Nephron (organoid): ENCODE measurements at regions not wholly inside any gene's neighbourhood (a gene's known extent, or its start where the extent isn't known, plus 50 kb on each side); places are given as distances from the start of the nearest gene placed in this dataset.

Experiments used
- H3K27ac Mint-ChIP-seq, 3 experiments: 2 replicates each; pipeline ENCODE4 v1.8.0; 2020; ENCODE audit warnings: mixed read lengths in 3 of 3, mild to moderate bottlenecking in 2 of 3, moderate library complexity in 1 of 3
- H3K27me3 Mint-ChIP-seq: 2 replicates; pipeline ENCODE4 v1.8.0; 2021; ENCODE audit warnings: low read depth, mild to moderate bottlenecking, moderate library complexity, mixed read lengths
- H3K36me3 Mint-ChIP-seq: 2 replicates; pipeline ENCODE4 v1.8.0; 2020; ENCODE audit warnings: low read depth, mixed read lengths
- H3K4me1 Mint-ChIP-seq: 2 replicates; pipeline ENCODE4 v1.8.0; 2020; ENCODE audit warnings: mixed read lengths
- H3K4me3 Mint-ChIP-seq, 3 experiments: 2 replicates each; pipeline ENCODE4 v1.8.0; 2020; ENCODE audit warnings: mild to moderate bottlenecking in 3 of 3, mixed read lengths in 3 of 3, moderate library complexity in 2 of 3
- H3K9me3 Mint-ChIP-seq: 2 replicates; pipeline ENCODE4 v1.8.0; 2020; ENCODE audit warnings: mixed read lengths
- TF ChIP-seq, protein P1 (sequence below), 3 experiments: fragments of 200-600 bp; sonication (generic); IDR thresholded peaks; one replicate each; pipeline ENCODE4 v1.5.0; 2021; ENCODE audit warnings: antibody characterized with exemption in 3 of 3; ENCODE audit not compliant: unreplicated experiment in 3 of 3

DNA sequence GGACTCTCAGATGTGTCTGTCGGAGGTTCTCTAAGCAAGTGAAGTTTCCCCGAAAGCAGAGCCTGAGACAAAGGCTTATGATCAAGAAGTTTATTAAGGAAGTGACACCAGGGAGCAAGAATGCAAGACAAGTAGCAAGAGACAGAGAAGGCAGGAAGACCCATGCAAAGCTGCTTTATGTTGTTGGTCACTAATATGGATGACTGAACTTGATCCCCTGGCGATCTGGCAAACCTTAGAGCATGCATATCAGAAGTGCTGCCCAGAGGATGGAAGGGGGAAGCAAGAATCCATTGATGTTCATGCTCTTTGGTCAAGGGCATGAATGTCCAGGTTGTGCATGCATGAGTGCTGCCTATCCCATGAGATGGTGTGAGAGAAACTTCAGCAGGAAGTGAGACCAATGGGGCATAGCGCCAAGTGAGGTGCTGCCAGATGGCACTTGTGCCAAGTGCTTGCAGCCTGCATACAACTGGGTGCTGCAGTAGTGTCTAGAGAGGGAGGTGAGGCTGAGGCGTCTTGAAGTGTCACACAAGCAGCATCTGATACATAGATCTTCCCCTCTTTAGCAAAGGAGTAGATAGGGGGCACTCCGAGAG, 176.5 kb downstream of the SALL1 start:
- Mint-ChIP-seq H3K9me3 (peaks cover 4% of the 10 kb centered on the region), H3K4me1 (no peaks in the 10 kb centered on the region), H3K27ac (no peak overlapping the region), H3K36me3 (peaks cover 4% of the 10 kb centered on the region), H3K27me3 (peaks cover 48% of the 10 kb centered on the region), H3K4me3 (no peak overlapping the region)
- TF ChIP-seq, protein P1, sequence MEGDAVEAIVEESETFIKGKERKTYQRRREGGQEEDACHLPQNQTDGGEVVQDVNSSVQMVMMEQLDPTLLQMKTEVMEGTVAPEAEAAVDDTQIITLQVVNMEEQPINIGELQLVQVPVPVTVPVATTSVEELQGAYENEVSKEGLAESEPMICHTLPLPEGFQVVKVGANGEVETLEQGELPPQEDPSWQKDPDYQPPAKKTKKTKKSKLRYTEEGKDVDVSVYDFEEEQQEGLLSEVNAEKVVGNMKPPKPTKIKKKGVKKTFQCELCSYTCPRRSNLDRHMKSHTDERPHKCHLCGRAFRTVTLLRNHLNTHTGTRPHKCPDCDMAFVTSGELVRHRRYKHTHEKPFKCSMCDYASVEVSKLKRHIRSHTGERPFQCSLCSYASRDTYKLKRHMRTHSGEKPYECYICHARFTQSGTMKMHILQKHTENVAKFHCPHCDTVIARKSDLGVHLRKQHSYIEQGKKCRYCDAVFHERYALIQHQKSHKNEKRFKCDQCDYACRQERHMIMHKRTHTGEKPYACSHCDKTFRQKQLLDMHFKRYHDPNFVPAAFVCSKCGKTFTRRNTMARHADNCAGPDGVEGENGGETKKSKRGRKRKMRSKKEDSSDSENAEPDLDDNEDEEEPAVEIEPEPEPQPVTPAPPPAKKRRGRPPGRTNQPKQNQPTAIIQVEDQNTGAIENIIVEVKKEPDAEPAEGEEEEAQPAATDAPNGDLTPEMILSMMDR (IDR thresholded peaks at IDR 0.05; ENCODE audit: unreplicated experiment in 3 of 3), result no peak

DNA sequence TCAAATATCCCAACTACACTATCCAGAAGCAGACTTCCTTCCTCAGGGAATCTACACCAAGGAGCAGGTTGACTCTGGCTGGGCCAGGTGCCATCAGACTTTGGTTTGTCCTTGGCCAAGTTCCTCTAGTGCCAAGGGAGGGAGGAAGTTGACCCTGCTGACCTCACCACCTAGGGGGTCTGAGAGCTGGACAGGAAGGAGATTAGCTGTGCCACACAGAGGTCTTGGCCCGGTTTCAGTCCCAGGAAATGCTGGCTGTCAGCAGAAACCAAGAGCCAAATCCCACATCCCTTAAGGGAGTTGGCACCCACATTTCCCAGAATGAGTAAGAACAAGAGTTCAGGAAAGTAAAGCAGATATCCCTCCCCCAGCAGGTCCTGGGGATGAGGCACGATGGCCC, 178.2 kb downstream of the SALL1 start:
- TF ChIP-seq, protein P1 (IDR thresholded peaks at IDR 0.05; ENCODE audit: unreplicated experiment in 3 of 3), result no peak
- Mint-ChIP-seq H3K27ac (no peak overlapping the region), H3K36me3 (peaks cover 4% of the 10 kb centered on the region), H3K4me3 (no peak overlapping the region), H3K27me3 (peaks cover 42% of the 10 kb centered on the region), H3K9me3 (peaks cover 4% of the 10 kb centered on the region), H3K4me1 (no peaks in the 10 kb centered on the region)

DNA sequence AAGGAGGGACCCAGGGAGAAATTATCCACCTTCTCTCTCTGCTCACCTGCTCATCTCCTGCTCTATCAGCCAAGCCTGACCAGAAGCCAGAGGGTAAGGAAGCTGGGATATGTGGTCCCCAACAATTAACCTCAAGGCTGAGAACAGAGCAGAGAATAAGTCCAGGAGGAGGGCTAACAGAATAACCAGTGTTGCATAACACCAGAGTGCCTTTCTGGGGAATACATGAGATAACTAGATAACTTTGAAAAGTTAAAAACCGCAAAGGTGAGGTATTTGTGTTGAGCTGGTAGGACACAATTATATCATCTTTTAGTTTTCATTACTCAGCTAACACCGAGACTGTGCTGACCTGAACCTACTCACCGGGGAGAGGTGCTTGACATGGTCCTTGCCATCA, 180.8 kb downstream of the SALL1 start:
- peaks cover 4% of the 10 kb centered on the region for H3K9me3 Mint-ChIP-seq
- TF ChIP-seq, protein P1 (IDR thresholded peaks at IDR 0.05; ENCODE audit: unreplicated experiment in 3 of 3), result no peak
- peaks cover 4% of the 10 kb centered on the region for H3K36me3 Mint-ChIP-seq
- peaks cover 25% of the 10 kb centered on the region for H3K27me3 Mint-ChIP-seq
- no peaks in the 10 kb centered on the region for H3K4me1 Mint-ChIP-seq
- no peak overlapping the region for H3K4me3 Mint-ChIP-seq
- no peak overlapping the region for H3K27ac Mint-ChIP-seq

DNA sequence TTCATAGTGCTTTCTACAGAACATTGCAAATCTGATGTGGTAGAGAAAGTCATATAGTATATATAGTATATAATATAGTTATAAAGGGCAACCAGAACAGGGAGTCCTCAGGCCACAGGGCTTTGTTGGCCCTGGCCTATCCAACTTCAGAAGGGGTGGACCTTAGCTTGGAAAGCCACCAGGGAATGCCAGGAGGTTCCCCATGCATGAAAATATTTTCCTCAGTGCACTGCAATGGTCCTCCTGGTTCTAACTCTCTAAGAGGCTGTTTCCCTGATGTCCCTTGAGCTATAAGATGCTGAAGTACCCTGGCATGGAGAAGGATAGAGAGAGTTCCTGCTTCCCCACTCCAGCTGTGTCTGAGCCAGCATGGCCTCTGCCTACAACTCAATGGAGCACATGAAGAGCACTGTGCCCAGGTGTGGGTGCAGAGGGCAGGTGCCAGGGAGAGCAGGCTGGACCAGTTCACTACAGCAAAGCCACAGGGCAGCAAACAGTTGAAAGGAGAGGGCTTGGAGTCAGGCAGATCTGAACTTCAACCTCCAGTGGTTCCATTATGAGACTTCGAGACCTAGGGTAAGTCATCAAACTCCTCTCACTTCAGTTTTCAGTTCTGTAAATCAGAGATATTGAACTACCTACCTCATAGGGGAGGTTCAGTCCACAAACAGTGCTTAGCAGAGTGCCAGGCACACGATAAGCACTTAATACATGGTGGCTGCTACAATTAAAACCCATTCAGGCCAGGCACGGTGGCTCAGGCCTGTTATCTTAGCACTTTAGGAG, 183.1 kb downstream of the SALL1 start:
- Mint-ChIP-seq H3K4me3 (no peak overlapping the region), H3K36me3 (peaks cover 4% of the 10 kb centered on the region), H3K9me3 (peaks cover 4% of the 10 kb centered on the region), H3K27ac (no peak overlapping the region), H3K27me3 (peaks cover 14% of the 10 kb centered on the region), H3K4me1 (no peaks in the 10 kb centered on the region)
- TF ChIP-seq, protein P1 (IDR thresholded peaks at IDR 0.05; ENCODE audit: unreplicated experiment in 3 of 3), result no peak

DNA sequence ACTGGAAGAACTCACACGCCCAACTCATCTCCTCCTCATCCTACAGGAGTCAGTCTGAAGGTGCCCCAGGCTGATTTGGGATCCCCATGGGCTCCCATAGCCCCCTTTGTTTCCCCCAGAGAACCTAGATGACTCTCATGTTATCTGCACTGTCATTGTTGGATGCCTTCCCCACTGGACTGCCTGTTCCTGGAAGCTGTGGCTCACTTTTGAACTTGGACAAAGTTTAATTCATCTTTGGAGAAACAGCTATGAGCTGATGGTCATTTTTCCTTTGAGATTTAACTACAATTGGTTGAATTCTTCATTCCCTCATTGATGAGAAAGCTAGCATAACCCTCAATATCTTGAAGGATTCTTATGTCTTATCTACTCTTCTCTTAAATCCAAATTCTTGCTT, 186.6 kb downstream of the SALL1 start:
- TF ChIP-seq, protein P1 (IDR thresholded peaks at IDR 0.05; ENCODE audit: unreplicated experiment in 3 of 3), result no peak
- H3K27ac Mint-ChIP-seq, result no peak overlapping the region
- H3K4me1 Mint-ChIP-seq, result no peaks in the 10 kb centered on the region
- peaks cover 8% of the 10 kb centered on the region for H3K27me3 Mint-ChIP-seq
- H3K4me3 Mint-ChIP-seq, result no peak overlapping the region
- no peaks in the 10 kb centered on the region for H3K9me3 Mint-ChIP-seq
- H3K36me3 Mint-ChIP-seq, result no peaks in the 10 kb centered on the region

DNA sequence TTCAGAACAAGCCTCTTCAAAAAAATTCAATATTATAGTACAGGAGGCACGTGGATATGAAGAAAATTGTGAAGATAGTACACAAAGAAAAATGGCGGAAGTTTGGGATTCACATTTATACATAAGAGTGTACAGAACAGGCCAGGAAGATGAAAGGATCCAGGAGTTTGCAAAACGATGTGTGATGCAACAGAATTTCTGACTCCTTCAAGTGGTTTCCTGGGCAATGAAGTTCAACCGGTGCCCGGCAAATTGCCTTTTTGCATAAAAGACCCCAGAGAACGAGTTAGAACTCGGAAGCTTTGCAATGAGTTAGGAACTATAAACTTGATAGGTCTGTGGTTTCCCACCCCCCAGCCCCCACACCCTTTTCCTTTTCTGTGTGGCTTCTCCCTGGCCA, 189.1 kb downstream of the SALL1 start:
- H3K9me3 Mint-ChIP-seq, result no peaks in the 10 kb centered on the region
- H3K4me3 Mint-ChIP-seq, result no peak overlapping the region
- no peaks in the 10 kb centered on the region for H3K4me1 Mint-ChIP-seq
- peaks cover 7% of the 10 kb centered on the region for H3K27me3 Mint-ChIP-seq
- TF ChIP-seq, protein P1 (IDR thresholded peaks at IDR 0.05; ENCODE audit: unreplicated experiment in 3 of 3), result no peak
- no peaks in the 10 kb centered on the region for H3K36me3 Mint-ChIP-seq
- H3K27ac Mint-ChIP-seq, result no peak overlapping the region
